Activated CD4-positive, CD25-positive, alpha-beta regulatory T cell treated with anti-CD3 and anti-CD28 coated beads, Interleukin-2, amount 50 U/mL, for 24 hours (primary cell): ENCODE measurements at regions not wholly inside any gene's neighbourhood (a gene's known extent, or its start where the extent isn't known, plus 50 kb on each side); places are given as distances from the start of the nearest gene placed in this dataset.
"Not testable (repeated sequence)": the region's sequence is repeated elsewhere in the genome, so short reads cannot be mapped to it uniquely, and the experiment has no call there.

Experiments used
- ATAC-seq, 2 donors: fragments of 150-1000 bp; cut with Tn5 transposase; one replicate each; pipeline ENCODE4 v1.10.0; 2021; ENCODE audit warnings: mild to moderate bottlenecking in 1 of 2, moderate library complexity in 1 of 2

DNA sequence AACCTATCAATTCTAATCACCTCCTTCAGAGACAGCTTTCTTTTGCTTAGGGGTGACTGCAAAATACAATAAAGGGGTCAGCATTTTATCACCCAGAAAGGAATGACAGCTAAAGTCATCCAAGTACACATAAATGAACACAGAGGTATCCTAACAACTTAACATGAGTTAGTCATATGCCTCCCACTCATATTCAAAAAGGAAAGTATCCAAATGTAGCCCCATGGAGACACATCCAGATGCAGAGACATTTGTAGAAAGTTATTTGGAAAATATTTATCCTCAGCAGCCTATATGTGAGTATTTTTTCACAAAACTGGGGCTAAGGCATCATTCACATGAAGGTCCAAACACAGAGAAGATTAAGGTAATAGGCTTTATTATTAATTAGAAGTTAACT lies 1579.7 kb upstream of the SLC39A10 start:
- ATAC-seq = no peak

DNA sequence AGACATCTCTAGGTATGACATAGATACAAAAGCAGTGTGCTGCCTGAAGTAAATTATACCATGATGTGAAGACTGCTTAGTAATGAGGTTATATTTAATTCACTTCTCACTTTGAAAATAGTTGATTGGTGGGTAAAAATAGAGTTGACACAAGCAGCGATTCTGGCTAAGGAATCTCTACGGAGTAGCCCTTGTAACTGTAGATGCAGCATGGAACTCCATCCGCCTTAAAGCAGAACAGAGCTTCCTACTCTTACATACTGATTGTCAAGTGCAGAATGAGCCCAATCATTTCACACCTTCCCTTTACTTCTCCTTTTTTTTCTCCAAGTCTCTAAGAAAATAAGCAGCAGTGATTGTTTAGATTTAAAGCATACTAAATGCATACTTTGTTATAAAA lies 1594.6 kb upstream of the SLC39A10 start:
- no peak for ATAC-seq

DNA sequence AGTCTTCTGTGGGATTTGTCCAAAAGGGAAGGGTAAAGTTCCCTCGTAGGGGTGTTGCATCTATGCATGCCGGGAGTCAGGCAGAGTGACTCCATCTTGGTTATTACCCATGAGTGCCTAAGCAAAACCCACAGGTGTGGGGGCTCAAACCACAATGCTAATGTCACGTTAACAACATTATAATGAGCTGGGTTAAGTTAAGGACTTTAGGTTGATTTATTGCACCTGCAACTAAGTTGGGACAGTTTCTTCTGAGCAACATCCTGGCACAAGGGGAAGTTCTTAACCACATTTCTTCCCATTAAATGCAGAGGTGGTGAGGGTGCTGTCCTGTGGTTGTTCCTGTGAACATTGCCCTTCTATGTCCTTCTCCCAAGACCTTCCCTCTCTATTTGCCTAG lies 1596.8 kb upstream of the SLC39A10 start:
- no peak for ATAC-seq

DNA sequence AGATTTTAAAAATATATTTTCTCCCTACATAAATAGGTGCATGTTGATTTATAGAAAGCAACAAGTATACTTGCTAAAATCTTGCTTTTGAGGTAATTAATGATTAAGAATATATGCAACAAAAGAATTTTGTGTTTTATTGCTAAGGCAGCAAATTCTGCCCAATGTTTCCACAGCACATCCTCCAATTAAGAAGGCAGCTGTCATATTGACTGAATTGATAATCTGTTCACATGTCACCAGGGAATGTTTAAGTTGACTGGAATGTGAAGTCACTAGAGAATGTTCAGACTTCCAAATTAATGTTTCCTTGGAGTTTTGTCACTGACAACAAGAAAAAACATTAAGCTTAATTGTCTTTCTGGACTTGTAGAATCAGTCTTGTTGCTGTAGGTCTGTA lies 1602.7 kb upstream of the SLC39A10 start:
- no peak for ATAC-seq

DNA sequence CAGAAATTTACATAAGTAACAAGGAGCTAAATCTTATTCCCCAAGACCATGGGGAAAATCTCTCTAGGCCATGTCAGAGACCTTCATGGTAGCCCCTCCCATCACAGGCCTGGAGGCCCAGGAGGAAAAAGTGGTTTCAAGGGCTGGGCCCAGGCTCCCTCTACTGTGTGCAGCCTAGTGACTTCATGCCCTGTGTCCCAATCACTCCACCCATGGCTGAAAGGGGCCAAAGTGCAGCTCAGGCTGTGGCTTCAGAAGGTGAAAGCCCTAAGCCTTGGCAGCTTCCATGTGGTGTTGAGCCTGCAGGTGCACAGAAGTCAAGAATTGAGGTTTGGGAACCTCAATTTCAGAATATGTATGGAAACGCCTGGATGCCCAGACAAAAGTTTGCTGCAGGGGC lies 1612.7 kb upstream of the SLC39A10 start:
- ATAC-seq = no peak

DNA sequence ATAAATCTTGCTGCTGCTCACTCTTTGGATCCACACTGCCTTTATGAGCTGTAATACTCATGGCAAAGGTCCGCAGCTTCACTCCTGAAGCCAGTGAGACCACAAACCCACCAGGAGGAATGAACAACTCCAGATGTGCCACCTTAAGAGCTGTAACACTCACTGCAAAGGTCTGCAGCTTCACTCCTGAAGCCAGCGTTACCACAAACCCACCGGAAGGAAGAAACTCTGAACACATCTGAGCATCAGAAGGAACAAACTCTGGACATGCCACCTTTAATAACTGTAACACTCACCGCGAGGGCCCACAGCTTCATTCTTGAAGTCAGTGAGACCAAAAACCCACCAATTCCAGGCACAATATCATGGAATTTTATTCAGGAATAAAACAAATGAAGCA lies 1635.9 kb upstream of the SLC39A10 start:
- ATAC-seq = not testable (repeated sequence)

DNA sequence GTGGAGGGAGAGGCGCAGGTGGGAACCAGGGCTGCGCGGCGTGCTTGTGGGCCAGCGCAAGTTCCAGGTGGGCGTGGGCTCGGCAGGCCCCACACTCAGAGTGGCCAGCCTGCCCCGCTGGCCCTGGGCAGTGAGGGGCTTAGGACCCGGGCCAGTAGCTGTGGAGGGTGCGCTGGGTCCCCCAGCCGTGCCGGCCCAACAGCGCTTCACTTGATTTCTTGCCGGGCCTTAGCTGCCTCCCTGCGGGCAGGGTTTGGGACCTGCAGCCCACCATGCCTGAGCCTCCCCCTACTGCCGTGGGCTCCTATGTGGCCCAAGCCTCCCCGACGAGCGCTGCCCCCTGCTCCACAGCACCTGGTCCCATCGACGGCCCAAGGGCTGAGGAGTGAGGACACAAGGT lies 1636.9 kb upstream of the SLC39A10 start:
- no peak for ATAC-seq

DNA sequence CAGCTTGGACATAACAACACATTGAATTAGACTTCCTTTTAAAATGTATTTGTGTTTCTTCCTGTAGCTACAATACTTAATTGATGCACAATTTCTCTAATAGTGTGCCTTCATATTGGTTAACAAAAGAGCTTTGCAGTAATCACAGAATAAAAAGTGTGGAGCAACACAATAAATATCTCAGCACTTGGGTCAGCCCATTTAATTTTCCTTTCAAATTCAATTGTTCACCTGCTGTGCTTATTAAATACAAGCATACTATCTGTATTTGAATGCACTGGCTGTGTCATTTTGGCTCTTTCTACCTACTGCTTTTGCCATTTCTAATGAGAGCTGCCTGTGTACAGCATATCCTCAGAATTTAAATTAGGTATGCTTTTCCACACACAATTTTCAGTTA lies 1641.3 kb upstream of the SLC39A10 start:
- ATAC-seq = no peak

DNA sequence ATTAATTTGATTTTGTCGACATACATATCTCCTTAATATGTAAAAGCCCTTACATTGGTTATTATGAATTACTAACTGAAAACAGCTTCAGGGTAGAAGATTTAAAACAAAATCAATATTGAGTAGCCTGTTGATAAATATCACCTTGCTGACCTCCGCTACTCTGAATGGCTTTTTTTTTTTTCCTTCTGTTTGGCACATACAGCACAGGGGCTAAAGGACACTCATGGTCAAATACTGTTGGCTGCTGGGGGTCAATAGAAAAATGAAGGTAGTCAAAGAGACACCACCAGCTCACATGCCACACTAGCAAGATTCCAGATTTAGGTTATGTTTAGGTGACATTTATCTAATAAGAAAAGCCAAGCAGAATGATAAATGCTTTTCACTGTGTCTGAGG lies 1642.4 kb upstream of the SLC39A10 start:
- no peak for ATAC-seq

DNA sequence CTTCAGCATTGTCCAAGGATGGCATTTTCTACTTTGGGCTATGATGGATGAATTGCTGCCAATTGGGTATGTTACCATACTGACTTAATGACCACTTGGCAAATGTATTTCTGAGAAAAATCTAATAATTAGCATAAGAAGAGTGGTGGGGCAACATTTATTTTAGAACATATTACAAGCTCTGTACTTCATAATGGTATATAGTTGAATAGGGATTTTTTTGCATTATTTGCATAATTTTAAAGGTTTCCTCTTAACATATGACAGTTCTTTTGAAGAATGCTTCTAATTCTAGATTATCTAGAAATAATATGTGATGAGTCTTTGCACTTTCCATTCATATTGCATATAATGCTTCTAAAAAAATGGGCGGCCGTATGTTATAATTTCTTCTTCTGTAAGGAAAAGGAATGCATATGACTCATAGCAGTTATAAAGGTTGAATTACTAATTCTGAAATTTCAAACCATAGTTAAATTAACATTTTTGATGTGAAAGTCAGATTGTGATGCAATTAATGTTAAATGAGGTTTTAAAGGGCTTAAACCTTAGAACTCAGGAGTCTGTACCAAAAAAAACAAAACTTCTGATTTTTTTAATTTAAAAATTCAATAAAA lies 1652.3 kb upstream of the SLC39A10 start:
- no peak for ATAC-seq

DNA sequence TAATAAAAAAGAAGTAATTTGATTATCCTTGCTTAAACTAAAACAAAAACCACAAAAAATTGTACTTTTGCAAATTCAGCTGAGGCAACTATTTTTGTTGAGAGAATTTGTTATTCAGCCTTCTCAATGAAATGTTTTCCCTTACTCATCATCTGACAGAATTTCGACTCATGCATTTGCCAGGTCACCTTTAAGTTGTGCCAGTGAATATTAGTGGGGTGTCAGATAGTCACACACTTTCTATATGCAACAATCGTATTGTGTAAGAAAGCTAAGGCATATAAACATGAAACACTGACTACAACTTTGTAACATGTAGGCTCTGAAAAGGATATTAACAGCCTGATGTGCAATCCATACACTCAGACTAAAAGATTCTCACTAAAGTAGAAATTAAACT lies 1653.1 kb upstream of the SLC39A10 start:
- no peak for ATAC-seq

DNA sequence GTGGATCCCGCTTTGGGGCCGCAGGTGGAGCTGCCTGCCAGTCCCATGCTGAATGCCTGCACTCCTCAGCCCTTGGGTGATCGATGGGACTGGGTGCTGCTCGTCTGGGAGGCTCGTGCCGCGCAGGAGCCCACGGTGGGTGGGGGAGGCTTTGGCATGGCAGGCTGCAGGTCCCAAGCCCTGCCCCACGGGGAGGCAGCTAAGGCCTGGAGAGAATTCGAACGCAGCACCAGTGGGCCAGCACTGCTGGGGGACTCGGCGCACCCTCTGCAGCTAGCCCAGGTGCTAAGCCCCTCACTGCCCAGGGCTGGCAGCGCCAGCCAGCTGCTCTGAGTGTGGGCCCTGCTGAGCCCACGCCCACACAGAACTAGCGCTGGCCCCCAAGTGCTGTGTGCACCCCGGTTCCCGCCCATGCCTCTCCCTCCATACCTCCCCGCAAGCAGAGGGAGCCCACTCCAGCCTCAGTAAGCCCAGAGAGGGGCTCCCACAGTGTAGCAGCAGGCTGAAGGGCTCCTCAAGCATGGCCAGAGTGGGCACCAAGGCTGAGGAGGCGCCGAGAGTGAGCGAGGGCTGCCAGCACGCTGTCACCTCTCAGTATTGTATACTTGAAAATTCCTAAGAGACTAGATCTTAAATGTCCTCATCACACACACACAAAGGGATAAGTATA lies 1654.2 kb upstream of the SLC39A10 start:
- no peak for ATAC-seq

DNA sequence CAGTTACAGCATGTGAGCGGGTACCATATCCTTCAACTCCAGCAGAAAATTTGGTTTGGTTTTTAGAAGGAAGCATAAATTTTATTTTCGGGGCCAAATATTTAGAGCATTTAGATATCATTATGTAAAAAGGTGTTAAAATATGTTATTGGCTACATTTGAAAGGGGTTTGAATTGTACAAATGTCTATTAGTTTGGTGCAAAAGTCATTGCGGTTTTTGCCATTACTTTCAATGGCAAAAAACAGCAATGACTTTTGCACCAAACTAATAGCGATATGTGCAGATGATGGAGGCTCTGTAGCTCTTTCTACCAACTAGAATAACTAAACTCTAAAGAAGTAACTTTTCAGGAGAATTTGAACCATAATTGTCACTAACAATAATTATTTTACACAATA lies 1666.2 kb upstream of the SLC39A10 start:
- ATAC-seq = no peak

DNA sequence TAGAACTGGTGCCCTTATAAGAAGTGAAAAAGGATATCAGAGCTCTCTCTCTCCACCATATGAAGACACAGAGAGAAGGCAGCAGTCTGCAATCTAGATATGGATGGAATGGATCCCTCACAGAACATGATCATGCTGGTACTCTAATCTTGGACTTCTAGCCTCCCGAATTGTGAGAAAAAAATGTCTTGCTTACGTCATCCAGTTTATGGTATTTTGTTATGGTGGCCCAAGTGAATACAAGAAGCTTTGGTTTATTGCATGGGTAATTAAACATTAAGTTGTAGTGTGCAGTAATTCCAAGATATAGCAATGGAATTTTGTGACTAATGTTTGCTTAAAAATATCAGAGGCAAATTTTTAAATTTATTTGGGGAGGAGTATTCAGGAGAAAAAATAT lies 1667.4 kb upstream of the SLC39A10 start:
- ATAC-seq = no peak

DNA sequence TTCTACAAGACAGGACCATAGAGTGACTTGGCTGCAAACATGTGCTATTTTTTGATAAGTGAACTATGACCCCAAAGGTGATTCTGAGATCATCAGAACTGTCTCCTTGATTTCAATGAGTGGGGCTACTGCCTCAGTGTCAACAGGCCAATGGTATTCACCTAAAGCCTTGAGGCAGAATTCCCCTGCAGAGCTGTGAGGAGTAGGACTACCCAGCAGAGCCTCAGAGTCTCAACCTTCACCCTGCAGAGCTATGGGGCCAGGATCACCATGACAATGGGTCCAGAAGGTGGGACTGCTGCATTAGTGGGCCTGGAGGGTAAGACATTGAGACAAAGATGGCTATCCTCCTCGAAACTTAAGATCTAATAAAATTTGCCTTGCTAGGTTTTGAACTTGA lies 1668.2 kb upstream of the SLC39A10 start:
- no peak for ATAC-seq

DNA sequence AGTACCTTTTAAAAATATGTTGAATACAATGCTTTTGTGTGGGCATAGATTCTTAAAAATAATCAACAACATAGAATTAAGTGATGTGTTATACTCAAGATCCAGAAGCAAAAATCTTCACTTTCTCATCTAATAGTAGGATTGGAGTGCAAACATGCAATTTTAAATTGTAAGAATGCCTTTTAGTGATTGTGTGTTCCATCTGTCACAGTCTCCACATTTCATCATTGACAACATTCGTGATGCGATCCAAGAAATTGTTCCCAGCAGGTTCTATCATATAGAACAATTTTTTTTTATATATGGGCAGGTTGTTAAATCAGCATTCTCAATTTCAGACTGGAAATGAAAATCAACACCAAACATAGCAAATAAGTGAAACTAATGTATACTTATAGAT lies 1671.8 kb upstream of the SLC39A10 start:
- no peak for ATAC-seq

DNA sequence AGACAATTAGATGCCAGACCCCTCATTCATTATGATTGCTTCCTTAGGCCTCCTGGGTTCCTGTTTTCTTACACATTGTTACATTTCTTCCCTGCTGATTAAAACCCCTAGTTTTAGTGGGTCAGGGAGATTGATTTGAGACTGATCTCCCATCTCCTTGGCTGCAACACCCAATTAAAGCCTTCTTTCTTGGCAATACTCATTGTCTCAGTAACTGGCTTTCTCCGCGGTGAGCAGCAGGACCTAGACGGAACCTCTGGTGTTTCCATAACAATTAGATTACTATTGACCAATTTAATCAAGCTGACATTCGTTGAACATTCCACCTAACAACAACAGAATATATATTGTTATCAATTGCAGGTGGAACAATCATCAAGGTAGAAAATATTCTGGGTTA lies 1676.4 kb upstream of the SLC39A10 start:
- ATAC-seq = no peak

DNA sequence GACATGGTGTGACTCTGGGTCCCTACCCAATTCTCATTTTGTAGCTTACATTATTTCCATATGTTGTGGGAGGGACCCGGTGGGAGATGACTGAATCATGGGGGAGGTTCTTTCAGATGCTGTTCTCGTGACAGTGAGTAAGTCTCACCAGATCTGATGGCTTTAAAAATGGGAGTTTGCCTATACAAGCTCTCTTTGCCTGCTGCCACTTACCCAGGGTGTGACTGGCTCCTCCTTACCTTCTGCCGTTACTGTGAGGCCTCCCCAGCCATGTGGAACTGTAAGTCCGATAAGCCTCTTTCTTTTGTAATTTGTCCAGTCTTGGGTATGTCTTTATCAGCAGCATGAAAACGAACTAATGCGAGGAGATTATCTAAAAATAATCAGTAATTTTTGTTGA lies 1683.2 kb upstream of the SLC39A10 start:
- ATAC-seq = no peak

DNA sequence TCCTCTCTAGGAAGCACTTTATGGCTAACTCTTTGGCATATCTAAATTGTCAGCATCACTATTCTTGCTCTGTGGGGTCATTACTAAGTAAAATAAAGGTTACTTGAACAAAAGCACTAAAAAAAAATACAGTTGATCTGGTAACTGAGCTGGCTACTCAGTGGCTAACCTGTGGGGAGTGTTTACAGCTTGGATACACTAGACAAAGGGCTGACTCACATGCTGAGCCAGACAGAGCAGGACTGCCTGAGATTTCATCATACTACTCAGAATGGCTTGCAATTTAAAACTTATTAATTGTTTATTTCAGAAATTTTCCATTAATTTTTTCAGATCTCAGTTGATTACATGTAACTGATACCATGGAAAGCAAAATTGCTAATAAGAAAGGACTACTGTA lies 1690.4 kb upstream of the SLC39A10 start:
- ATAC-seq = no peak

DNA sequence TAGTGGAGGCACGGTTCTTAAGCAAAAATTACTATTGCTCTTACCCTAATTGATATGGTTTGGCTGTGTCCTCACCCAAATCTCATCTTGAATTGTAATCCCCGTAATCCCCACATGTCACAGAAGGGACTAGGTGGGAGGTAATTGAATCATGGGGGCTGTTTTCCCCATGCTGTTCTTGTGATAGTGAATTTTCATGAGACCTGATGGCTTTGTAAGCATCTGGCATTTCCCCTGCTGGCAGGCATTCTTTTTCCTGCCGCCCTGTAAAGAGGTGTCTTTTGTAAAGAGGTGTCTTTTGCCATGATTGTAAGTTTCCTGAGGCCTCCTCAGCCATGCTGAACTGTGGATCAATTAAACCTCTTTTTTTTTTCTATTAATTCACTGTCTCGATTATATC lies 1691.8 kb upstream of the SLC39A10 start:
- no peak for ATAC-seq

DNA sequence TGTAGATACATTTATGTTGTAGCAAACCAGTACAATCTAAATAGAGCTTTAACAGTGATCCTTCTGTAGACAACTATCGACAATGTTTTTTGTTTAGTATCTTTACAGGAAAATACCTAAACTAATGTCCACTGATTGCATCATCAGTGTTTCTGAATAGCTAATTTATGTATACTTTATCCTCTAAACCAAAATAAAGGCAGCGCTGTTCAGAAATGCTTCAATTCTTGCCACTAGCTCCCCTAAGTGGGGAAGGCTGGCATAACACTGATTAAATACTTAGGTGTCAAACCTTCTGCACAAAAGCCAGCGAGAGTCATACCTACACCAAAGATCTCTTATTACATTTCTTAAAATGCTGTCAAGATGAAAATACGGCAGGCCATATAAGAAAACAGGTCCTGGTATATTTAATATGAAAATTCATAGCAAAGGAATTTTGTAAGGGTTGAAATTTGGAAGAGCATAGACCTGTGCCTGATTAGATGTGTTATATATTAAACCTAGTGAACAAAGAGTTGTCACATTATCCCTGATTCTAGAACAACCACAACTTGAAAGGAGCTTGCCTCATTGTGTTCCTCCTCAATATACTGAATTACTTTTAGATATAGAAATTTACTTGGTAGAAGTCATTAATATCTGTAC lies 1693.4 kb upstream of the SLC39A10 start:
- ATAC-seq = no peak

DNA sequence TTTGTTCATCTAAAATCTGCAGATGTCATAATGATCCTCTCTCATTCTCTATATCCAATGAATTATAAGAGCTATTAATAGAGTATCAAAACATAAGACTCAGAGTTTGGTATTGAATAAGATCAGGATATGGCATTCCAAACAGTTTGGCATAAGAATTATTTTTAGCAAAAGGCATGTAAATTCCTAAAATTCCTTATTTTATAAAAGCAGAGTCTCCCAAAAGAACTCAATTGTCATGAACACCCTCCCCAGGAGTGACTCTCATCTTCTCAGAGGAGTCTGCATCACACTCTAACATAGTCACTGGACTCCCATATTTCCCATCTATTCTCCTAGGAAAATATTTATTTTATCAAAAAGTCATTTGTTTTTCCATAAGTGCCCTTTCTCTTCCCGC lies 1710.2 kb upstream of the SLC39A10 start:
- no peak for ATAC-seq

DNA sequence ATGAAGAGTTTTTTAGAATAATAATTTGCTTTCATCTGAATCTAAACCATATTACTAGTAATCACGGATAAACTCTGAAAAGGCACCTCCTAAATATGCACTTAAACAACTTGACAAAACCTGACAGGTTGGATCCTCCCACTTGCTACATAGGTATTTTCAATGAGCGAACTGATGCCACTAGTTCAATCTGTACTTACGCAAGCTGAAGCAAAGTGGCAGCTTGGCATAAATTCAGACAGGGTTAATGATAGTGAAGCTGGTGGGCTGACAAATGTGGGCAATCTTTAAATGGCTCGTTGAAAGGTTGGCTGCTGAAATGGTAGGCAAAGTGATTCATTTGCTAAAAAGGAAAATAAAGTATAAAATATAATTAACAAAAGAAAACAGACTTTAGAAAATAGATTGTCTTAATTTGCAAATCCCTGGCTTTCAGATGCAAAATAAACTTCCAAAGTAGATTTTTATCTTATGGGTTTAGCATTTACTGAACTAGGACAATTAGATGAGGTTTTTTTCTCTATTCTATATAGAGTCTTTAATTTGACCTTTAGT lies 1713.5 kb upstream of the SLC39A10 start:
- no peak for ATAC-seq

DNA sequence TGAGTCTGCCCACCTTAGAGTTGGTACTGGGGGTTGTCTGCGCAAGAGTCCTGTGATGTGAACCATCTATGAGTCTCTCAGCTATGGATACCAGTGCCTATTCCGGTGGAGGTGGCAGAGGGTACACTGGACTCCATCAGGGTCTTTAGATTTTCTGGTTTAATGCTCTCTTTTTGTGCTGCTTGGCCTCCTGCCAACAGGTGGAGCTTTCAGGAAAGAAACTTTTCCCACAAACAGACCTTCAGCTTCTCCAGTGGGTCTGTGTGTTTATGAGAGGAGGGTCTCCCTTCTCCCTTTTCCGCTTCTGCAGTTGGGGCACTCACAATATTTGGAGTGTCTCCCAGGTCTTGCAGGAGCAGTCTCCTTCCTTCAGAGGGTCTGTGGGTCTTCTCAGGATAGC lies 1721.9 kb upstream of the SLC39A10 start:
- ATAC-seq = no peak
